AG10803 (cell line): ENCODE measurements at regions not wholly inside any gene's neighbourhood (a gene's known extent, or its start where the extent isn't known, plus 50 kb on each side); places are given as distances from the start of the nearest gene placed in this dataset.
A peak's percentile ranks its signal among the peaks of the same experiment; 100 is the strongest.

Experiments used
- DNase-seq: peaks from one replicate; pipeline ENCODE4 v3.0.0; 2010; ENCODE audit warnings: low read depth
- H3K4me3 ChIP-seq: 2 replicates; pipeline ENCODE4 v1.5.1; 2011; ENCODE audit warnings: mild to moderate bottlenecking, low read length, control low read depth
- TF ChIP-seq, protein P1 (sequence below): conservative IDR thresholded peaks from 2 replicates; pipeline ENCODE4 v1.5.1; 2011; ENCODE audit warnings: mild to moderate bottlenecking, low read length, control low read depth, inconsistent platforms

DNA sequence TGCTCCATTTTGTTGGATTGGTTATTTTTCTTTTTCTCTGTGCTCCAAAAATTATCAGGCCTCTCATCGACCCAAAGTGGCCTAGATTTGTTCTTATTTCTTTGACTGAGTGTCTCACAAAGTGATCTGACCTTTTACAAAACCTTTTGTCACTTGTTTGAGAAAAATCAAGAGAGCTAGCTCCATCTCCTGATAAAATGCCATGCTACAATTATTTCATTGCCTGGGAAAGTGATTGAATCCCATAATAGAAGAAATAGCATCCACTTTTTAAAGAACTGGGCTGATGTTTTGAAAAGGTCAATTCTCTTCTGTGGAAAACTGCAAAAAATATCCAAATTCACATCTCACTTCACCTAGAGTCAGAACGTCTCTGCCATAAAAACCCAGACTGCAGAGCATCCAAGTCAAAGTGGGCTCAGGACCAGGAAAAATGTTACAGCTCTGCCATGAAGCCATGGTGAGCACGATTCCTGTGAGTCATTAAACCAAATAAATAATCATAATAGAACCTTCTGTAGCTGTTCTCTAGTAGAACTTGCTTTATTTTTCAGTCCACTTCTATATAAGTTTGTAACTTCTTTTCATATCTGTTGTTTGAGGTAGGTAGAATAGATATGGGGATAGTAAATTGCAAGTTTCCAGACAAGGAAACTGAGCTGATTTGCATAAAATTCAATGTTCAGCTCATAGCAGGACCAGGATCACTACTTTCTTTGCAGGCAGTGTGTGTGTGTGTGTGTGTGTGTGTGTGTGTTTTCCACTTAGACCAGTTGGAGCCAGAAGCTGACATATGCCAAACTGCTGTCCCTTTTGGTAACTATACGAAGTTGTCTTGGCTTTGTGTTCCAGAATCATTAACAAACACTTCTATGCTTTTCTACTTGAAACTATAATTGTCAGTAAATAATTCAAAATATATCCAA, 632.5 kb upstream of the ANKRD30A start:
- TF ChIP-seq, protein P1, sequence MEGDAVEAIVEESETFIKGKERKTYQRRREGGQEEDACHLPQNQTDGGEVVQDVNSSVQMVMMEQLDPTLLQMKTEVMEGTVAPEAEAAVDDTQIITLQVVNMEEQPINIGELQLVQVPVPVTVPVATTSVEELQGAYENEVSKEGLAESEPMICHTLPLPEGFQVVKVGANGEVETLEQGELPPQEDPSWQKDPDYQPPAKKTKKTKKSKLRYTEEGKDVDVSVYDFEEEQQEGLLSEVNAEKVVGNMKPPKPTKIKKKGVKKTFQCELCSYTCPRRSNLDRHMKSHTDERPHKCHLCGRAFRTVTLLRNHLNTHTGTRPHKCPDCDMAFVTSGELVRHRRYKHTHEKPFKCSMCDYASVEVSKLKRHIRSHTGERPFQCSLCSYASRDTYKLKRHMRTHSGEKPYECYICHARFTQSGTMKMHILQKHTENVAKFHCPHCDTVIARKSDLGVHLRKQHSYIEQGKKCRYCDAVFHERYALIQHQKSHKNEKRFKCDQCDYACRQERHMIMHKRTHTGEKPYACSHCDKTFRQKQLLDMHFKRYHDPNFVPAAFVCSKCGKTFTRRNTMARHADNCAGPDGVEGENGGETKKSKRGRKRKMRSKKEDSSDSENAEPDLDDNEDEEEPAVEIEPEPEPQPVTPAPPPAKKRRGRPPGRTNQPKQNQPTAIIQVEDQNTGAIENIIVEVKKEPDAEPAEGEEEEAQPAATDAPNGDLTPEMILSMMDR: no peak
- H3K4me3 ChIP-seq: no peak overlapping the region
- DNase-seq: peak; percentile 65

DNA sequence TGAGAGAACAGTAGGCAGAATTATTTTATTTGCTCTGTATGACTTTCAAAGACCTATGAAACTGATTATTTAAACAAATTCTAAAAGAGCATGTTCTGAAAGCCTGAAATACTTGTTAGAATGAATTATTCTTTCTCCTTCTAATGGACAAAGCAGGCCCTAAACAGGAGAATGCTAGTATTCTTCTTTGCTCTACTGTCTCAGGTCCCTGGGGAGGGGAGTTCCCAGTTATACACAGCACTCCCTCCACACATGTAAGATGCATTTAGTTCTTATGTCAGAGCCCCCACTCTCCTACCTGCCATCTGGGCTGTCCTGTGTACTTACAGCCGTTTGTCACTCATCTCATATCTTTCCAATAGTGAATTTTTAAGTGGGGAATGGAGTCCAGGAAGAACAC, 633.5 kb upstream of the ANKRD30A start:
- no peak for DNase-seq
- TF ChIP-seq, protein P1: no peak
- no peak overlapping the region for H3K4me3 ChIP-seq

- TF ChIP-seq, protein P1: no peak
- no peak overlapping the region for H3K4me3 ChIP-seq
- DNase-seq: peak; percentile 66
Measured at GRCh38 chr10:36489611-36490228, 635.7 kb upstream of the ANKRD30A start.

DNA sequence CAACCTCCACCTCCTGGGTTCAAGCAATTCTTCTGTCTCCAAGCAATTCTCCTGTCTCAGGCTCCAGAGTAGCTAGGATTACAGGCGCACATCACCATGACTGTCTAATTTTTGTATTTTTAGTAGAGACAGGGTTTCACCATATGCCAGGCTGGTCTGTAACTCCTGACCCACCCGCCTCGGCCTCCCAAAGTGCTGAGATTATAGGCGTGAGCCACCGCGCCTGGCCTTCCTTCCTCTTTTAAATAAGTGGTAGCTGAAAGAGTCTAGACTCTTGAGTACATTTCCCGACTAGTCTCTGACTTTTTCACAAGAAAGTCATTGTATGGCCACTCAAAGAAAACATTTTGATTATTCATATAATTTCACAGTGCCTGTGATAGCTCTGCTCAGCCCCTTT, 636.2 kb upstream of the ANKRD30A start:
- DNase-seq: no peak

GRCh38 chr10:36488579-36488978, 636.8 kb upstream of the ANKRD30A start:
- H3K4me3 ChIP-seq: no peak overlapping the region
- DNase-seq: no peak
- TF ChIP-seq, protein P1: no peak

More for the DNA sequence above, 636.2 kb upstream of the ANKRD30A start:
- TF ChIP-seq, protein P1: no peak
- no peak overlapping the region for H3K4me3 ChIP-seq

GRCh38 chr10:36479073-36479472, 646.3 kb upstream of the ANKRD30A start:
- no peak overlapping the region for H3K4me3 ChIP-seq
- no peak for DNase-seq
- TF ChIP-seq, protein P1: no peak
